ENCODE measurements at regions not wholly inside any gene's neighbourhood (a gene's known extent, or its start where the extent isn't known, plus 50 kb on each side); places are given as distances from the start of the nearest gene placed in this dataset.

DNA sequence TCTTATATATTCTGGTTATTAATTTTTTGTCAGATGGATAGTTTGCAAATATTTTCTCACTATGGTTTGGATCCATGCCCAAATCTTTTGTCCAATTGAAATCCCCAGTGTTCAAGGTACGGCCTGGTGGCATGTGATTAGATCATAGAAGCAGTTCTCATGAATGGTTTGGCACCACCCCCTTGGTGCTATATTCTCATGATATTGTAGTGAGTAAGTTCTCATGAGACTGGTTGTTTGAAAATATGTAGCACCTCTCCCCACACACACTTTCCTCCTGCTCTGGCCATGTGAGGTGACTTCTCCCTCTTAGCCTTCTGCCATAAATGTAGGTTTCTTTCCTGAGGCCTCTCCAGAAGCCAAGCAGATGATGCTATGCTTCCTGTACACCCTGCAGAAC is 107.7 kb upstream of the KYNU start:
- DNase-seq (ENCODE audit: low read depth): no peak
- no peak overlapping the region for H3K4me3 ChIP-seq (replicated peaks; ENCODE audit: low read depth, low read length)
- TF ChIP-seq, protein P1, sequence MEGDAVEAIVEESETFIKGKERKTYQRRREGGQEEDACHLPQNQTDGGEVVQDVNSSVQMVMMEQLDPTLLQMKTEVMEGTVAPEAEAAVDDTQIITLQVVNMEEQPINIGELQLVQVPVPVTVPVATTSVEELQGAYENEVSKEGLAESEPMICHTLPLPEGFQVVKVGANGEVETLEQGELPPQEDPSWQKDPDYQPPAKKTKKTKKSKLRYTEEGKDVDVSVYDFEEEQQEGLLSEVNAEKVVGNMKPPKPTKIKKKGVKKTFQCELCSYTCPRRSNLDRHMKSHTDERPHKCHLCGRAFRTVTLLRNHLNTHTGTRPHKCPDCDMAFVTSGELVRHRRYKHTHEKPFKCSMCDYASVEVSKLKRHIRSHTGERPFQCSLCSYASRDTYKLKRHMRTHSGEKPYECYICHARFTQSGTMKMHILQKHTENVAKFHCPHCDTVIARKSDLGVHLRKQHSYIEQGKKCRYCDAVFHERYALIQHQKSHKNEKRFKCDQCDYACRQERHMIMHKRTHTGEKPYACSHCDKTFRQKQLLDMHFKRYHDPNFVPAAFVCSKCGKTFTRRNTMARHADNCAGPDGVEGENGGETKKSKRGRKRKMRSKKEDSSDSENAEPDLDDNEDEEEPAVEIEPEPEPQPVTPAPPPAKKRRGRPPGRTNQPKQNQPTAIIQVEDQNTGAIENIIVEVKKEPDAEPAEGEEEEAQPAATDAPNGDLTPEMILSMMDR (IDR thresholded peaks at IDR 0.05; ENCODE audit: low read length, missing control alignments): no peak

DNA sequence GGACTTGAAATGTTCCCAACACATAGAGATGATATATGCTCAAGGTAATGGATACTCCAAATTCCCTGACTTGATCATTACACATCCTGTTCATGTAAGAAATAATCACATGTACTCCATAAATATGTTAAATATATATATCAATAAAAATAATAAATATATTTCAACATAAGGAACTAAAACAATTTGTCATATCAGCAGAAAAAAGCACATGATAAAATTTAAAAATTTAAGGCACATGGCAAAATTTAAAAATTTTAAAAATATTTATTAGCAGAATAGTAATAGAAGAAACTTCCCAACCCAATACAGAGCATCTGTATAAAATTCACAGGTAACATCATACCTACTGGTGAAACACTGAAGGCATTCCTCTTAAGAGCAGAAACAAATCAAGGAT is 109.6 kb upstream of the KYNU start:
- TF ChIP-seq, protein P1 (IDR thresholded peaks at IDR 0.05; ENCODE audit: low read length, missing control alignments): no peak
- H3K4me3 ChIP-seq (replicated peaks; ENCODE audit: low read depth, low read length): no peak overlapping the region
- no peak for DNase-seq (ENCODE audit: low read depth)

DNA sequence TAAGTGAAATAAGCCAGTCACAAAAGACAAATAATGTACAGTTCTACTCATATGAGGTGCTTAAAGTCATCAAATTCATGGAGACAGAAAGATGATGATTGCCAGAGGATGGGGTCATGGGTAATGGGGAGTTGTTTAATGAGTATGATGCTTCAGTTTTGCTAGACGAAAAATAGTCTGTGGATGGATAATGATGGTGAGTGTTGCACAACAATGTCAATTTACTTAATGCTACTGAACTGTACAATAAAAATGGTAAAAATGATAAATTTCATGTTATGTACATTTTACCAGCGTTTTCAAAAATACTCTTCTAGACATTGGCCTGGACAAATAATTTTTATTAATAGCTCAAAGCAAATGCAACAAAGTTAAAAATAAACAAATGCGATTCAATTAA is 118.5 kb upstream of the KYNU start:
- TF ChIP-seq, protein P1 (IDR thresholded peaks at IDR 0.05; ENCODE audit: low read length, missing control alignments): no peak

DNA sequence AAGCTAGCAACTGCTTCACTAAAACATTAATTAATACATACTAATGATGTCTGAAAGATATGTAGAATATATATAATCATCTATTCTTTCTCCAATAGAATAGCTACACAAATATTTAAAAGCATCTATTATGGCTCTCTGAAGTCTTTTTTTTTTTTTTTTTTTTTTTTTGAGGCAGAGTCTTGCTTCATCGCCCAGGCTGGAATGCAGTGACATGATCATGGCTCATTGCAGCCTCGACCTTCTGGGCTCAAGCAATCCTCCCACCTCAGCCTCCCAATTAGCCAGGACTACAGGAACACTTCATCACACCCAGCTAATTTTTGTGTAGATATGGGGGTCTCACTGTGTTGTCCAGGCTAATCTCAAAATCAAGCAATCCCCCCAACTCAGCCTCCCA is 120.4 kb upstream of the KYNU start:
- DNase-seq (ENCODE audit: low read depth): peak; percentile 9
- H3K4me3 ChIP-seq (replicated peaks; ENCODE audit: low read depth, low read length): no peak overlapping the region

More for the DNA sequence above, 118.5 kb upstream of the KYNU start:
- no peak overlapping the region for H3K4me3 ChIP-seq (replicated peaks; ENCODE audit: low read depth, low read length)
- DNase-seq (ENCODE audit: low read depth): no peak

DNA sequence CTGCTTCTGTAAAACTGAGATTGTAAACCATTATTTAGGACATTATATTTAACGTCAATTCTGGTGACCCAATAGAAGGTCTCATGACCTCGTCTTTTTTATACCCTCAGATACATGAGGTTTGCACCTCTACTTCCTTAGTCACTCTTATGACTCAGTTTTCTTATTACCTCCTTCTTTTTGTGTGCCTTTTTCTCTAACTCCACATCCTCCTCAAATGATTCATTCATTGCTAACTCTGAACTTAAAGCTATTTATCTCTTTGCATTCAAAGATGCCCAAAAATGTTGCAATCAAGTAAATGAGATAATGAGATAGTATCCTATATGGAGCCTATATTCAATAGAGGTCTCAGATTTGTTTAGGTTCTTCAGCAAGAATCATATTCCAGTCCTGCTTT is 121.0 kb upstream of the KYNU start:
- DNase-seq (ENCODE audit: low read depth): peak; percentile 21

More for the DNA sequence above, 120.4 kb upstream of the KYNU start:
- TF ChIP-seq, protein P1 (IDR thresholded peaks at IDR 0.05; ENCODE audit: low read length, missing control alignments): no peak

DNA sequence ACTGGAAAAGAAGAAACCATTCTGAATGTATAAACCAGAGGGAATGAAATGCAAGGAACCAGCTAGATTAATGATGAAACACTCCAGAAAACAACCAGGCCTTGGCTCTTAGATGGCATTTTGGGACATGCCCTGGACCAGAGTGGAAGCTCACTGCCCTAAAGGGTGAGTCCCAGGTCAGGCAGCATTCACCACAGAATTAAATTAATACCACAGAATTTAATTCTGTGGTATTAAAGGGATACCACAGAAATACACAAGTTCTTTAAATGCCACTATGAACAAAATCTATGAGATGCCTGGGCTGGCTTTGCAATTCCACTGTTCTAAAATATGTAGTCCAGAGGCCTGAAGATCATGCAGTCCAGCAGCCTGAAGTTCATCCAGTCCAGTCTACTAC is 122.3 kb upstream of the KYNU start:
- H3K4me3 ChIP-seq (replicated peaks; ENCODE audit: low read depth, low read length): no peak overlapping the region
- no peak for DNase-seq (ENCODE audit: low read depth)
- TF ChIP-seq, protein P1 (IDR thresholded peaks at IDR 0.05; ENCODE audit: low read length, missing control alignments): no peak

More for the DNA sequence above, 121.0 kb upstream of the KYNU start:
- H3K4me3 ChIP-seq (replicated peaks; ENCODE audit: low read depth, low read length): no peak overlapping the region
- TF ChIP-seq, protein P1 (IDR thresholded peaks at IDR 0.05; ENCODE audit: low read length, missing control alignments): no peak

DNA sequence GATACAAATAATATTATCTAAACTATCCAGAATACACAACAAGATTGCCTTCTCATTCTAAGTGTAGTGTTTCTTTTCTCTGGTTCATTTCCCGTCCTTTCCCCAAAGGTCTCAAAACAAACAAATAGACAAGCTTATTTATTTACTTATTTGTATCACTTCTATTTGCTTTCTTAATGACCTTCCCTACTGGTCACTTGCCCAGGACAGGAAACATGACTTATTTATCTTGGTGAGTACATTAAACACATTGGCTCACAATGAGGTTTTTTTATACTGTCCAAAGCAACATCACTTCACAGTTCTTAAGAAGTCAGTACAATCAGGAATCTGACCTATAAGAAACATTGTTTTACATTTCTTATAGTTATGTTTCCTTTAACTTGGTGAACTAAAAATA is 123.3 kb upstream of the KYNU start:
- no peak overlapping the region for H3K4me3 ChIP-seq (replicated peaks; ENCODE audit: low read depth, low read length)
- TF ChIP-seq, protein P1 (IDR thresholded peaks at IDR 0.05; ENCODE audit: low read length, missing control alignments): no peak
- no peak for DNase-seq (ENCODE audit: low read depth)

Measured in fibroblast of pulmonary artery (primary cell).